AG04449 (cell line): ENCODE measurements at regions not wholly inside any gene's neighbourhood (a gene's known extent, or its start where the extent isn't known, plus 50 kb on each side); places are given as distances from the start of the nearest gene placed in this dataset.
"Not testable (repeated sequence)": the region's sequence is repeated elsewhere in the genome, so short reads cannot be mapped to it uniquely, and the experiment has no call there.

Source experiments
- CTCF ChIA-PET: fragments of 350-600 bp; formaldehyde crosslinking; extraction: SDS; loops from one replicate; lab custom pipeline; 2021; ENCODE audit warnings: antibody characterized with exemption; lab: Yijun Ruan, JAX
- POLR2A ChIA-PET: fragments of 400-600, 350-600 bp; formaldehyde crosslinking; extraction: SDS; loops from one replicate; lab custom pipeline; 2020; ENCODE audit warnings: antibody characterized with exemption, inconsistent platforms; lab: Yijun Ruan, JAX
- DNase-seq: peaks from one replicate; pipeline ENCODE4 v3.0.0-alpha.2; 2010; ENCODE audit warnings: low read depth, low spot score
- H3K4me3 ChIP-seq: 2 replicates; pipeline ENCODE4 v1.5.1; 2011; ENCODE audit warnings: low read depth, mild to moderate bottlenecking, control low read depth, low read length
- CTCF ChIP-seq: IDR thresholded peaks from one replicate; pipeline ENCODE4 v1.5.1; 2011; ENCODE audit warnings: mild to moderate bottlenecking, moderate library complexity, low read length, control low read depth, inconsistent platforms; ENCODE audit not compliant: insufficient read depth; ENCODE audit errors: missing control alignments

GRCh38 chr13:96934889-96935489, 59.3 kb downstream of the OXGR1 start:
- no peak for TF ChIP-seq CTCF
- ChIA-PET CTCF (no interaction called here), POLR2A (no interaction called here)
- H3K4me3 ChIP-seq, result no peak overlapping the region
- no peak for DNase-seq

GRCh38 chr13:96925916-96926628, 68.2 kb downstream of the OXGR1 start:
- POLR2A ChIA-PET, result no interaction called here
- CTCF ChIA-PET, result no interaction called here
- DNase-seq, result no peak

GRCh38 chr13:96925477-96925876, 68.8 kb downstream of the OXGR1 start:
- ChIA-PET POLR2A (no interaction called here), CTCF (no interaction called here)
- no peak for TF ChIP-seq CTCF
- no peak for DNase-seq
- H3K4me3 ChIP-seq, result no peak overlapping the region

More at GRCh38 chr13:96925916-96926628, 68.2 kb downstream of the OXGR1 start:
- no peak overlapping the region for H3K4me3 ChIP-seq
- TF ChIP-seq CTCF, result no peak

- POLR2A ChIA-PET, CTCF ChIA-PET, DNase-seq, H3K4me3 ChIP-seq: not testable (repeated sequence)
Measured at GRCh38 chr13:96918861-96919631, 75.2 kb downstream of the OXGR1 start.

GRCh38 chr13:96904232-96904631, 90.0 kb downstream of the OXGR1 start:
- ChIA-PET CTCF (no interaction called here), POLR2A (no interaction called here)
- TF ChIP-seq CTCF, result no peak
- no peak for DNase-seq
- no peak overlapping the region for H3K4me3 ChIP-seq

GRCh38 chr13:96903085-96903484, 91.2 kb downstream of the OXGR1 start:
- TF ChIP-seq CTCF, result no peak
- DNase-seq, result no peak
- ChIA-PET POLR2A (no interaction called here), CTCF (no interaction called here)
- H3K4me3 ChIP-seq, result no peak overlapping the region
